ENCODE measurements at regions not wholly inside any gene's neighbourhood (a gene's known extent, or its start where the extent isn't known, plus 50 kb on each side); places are given as distances from the start of the nearest gene placed in this dataset.

- TF ChIP-seq CTCF (IDR thresholded peaks at IDR 0.05; ENCODE audit: low read depth, low read length, missing control alignments), result no peak
- Histone ChIP-seq H3K27me3 (replicated peaks) (peaks cover 4% of the 10 kb centered on the region), H3K36me3 (replicated peaks) (no peaks in the 10 kb centered on the region), H3K4me3 (ENCODE audit: low read depth, low read length) (no peak overlapping the region), H3K27ac (no peak overlapping the region)
- no peak for DNase-seq
- in situ Hi-C loops (cut with HindIII; ENCODE audit: low pct_ligation_motif_present, low sequenced_read_pairs), result no loop called here
These were observed 309.0 kb upstream of the IRX3 start for GRCh38 chr16:54595621-54596020.

- DNase-seq, result no peak
- no peak overlapping the region for H3K27ac ChIP-seq
- no peak for TF ChIP-seq CTCF (IDR thresholded peaks at IDR 0.05; ENCODE audit: low read depth, low read length, missing control alignments)
- no peaks in the 10 kb centered on the region for H3K36me3 ChIP-seq (replicated peaks)
- no peak overlapping the region for H3K4me3 ChIP-seq (ENCODE audit: low read depth, low read length)
- in situ Hi-C loops (cut with HindIII; ENCODE audit: low pct_ligation_motif_present, low sequenced_read_pairs), result no loop called here
- peaks cover 4% of the 10 kb centered on the region for H3K27me3 ChIP-seq (replicated peaks)
These were observed 308.2 kb upstream of the IRX3 start for GRCh38 chr16:54594601-54595391.

GRCh38 chr16:54591816-54592246 lies 305.2 kb upstream of the IRX3 start:
- no peak for DNase-seq
- H3K4me3 ChIP-seq (ENCODE audit: low read depth, low read length), result no peak overlapping the region
- in situ Hi-C loops (cut with HindIII; ENCODE audit: low pct_ligation_motif_present, low sequenced_read_pairs), result no loop called here
- no peaks in the 10 kb centered on the region for H3K36me3 ChIP-seq (replicated peaks)
- peaks cover 4% of the 10 kb centered on the region for H3K27me3 ChIP-seq (replicated peaks)
- TF ChIP-seq CTCF (IDR thresholded peaks at IDR 0.05; ENCODE audit: low read depth, low read length, missing control alignments), result no peak
- no peak overlapping the region for H3K27ac ChIP-seq

- Histone ChIP-seq H3K36me3 (replicated peaks) (no peaks in the 10 kb centered on the region), H3K4me3 (ENCODE audit: low read depth, low read length) (no peak overlapping the region), H3K27ac (no peak overlapping the region), H3K27me3 (replicated peaks) (peaks cover 4% of the 10 kb centered on the region)
- TF ChIP-seq CTCF (IDR thresholded peaks at IDR 0.05; ENCODE audit: low read depth, low read length, missing control alignments), result no peak
- DNase-seq, result no peak
- in situ Hi-C loops (cut with HindIII; ENCODE audit: low pct_ligation_motif_present, low sequenced_read_pairs), result no loop called here
These were observed 304.2 kb upstream of the IRX3 start for GRCh38 chr16:54590836-54591235.

- Histone ChIP-seq H3K27ac (no peak overlapping the region), H3K4me3 (ENCODE audit: low read depth, low read length) (no peak overlapping the region), H3K36me3 (replicated peaks) (no peaks in the 10 kb centered on the region), H3K27me3 (replicated peaks) (no peaks in the 10 kb centered on the region)
- no peak for TF ChIP-seq CTCF (IDR thresholded peaks at IDR 0.05; ENCODE audit: low read depth, low read length, missing control alignments)
- in situ Hi-C loops (cut with HindIII; ENCODE audit: low pct_ligation_motif_present, low sequenced_read_pairs), result no loop called here
- DNase-seq, result no peak
These were observed 302.7 kb upstream of the IRX3 start for GRCh38 chr16:54589326-54589725.

GRCh38 chr16:54588026-54588425 lies 301.4 kb upstream of the IRX3 start:
- Histone ChIP-seq H3K27ac (no peak overlapping the region), H3K27me3 (replicated peaks) (no peaks in the 10 kb centered on the region), H3K36me3 (replicated peaks) (no peaks in the 10 kb centered on the region), H3K4me3 (ENCODE audit: low read depth, low read length) (no peak overlapping the region)
- TF ChIP-seq CTCF (IDR thresholded peaks at IDR 0.05; ENCODE audit: low read depth, low read length, missing control alignments), result no peak
- DNase-seq, result no peak
- in situ Hi-C loops (cut with HindIII; ENCODE audit: low pct_ligation_motif_present, low sequenced_read_pairs), result no loop called here
